Heart left ventricle (tissue), 13 donors: ENCODE measurements at regions not wholly inside any gene's neighbourhood (a gene's known extent, or its start where the extent isn't known, plus 50 kb on each side); places are given as distances from the start of the nearest gene placed in this dataset.

Experiments
- CTCF ChIP-seq, 12 donors: fragments of 200-600 bp; sonication (generic) in 4 of 12; IDR thresholded peaks; one replicate each; pipeline versions ENCODE4 v1.5.0 to v1.8.0; 2018 to 2022; ENCODE audit warnings: antibody characterized with exemption in 12 of 12, mild to moderate bottlenecking in 5 of 12
- POLR2A ChIP-seq, 2 donors: fragments of 450-650 bp; IDR thresholded peaks; one replicate each; pipeline ENCODE4 v1.6.1; 2017; ENCODE audit warnings: antibody characterized with exemption in 2 of 2, mild to moderate bottlenecking in 2 of 2, moderate library complexity in 2 of 2
- donor health status: ischemic (EF 13 %, LVEDD 7.1; RV severe dilation, severe dysfunction).
- donor health status: DM: no; HTN: yes; CAD: no.
- donor health status: DM: no; HTN: no; CAD: no.
- donor health status: ischemic (EF 25% LVEDD 6.9; RV normal size, moderate dysfunction).
- donor health status: ischemic (EF 25% LVEDD 5.7; RV mildly dilated, moderate dysfunction).
- donor health status: ischemic (EF 35%, LVEDD 5.7; RV mildly dilated, moderate dysfunction).
- donor health status: nonischemic (EF 11% LVEDD 7.7; RV severe dilation, severe dysfunction).
- donor health status: DM: yes; HTN: yes; CAD: no.
- donor health status: PGD.
- donor health status: ischemic (EF 29% LVEDD 5.4; RV normal size, mild dysfunction).
- donor health status: nonischemic (EF 23%, LVEDD 6.1; RV moderate dilation, normal function).

GRCh38 chr12:98084391-98084790 is 431.0 kb upstream of the TMPO start:
- TF ChIP-seq CTCF (IDR thresholded peaks at IDR 0.05) (no peak), POLR2A (IDR thresholded peaks at IDR 0.05) (no peak)
